ENCODE measurements at regions not wholly inside any gene's neighbourhood (a gene's known extent, or its start where the extent isn't known, plus 50 kb on each side); places are given as distances from the start of the nearest gene placed in this dataset.

DNA sequence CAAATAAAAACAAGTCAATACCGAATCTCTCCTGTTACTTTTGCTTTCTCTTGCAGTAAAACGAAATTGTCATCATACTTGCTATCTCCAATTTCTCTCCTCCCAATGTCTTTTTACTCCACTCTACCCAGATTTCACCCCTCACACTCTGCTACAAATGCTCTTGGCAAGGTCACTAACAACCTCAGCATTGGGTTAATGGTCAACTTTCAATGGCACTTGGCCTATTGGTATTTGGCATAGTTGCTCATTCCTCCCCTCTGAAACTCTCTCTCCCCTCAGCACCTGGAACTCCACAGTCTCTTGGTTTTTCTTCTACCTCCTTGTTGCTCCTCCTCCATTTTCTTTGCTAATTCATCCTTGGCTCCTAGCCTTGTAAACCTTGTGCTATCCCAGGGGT lies 367.3 kb downstream of the PTPRU start:
- no peaks in the 10 kb centered on the region for H3K27me3 ChIP-seq (ENCODE audit: control insufficient read depth, insufficient read depth, low read length)
- no peak overlapping the region for H3K27ac ChIP-seq (ENCODE audit: low read length)
- peaks cover 24% of the 10 kb centered on the region for H3K9me3 ChIP-seq (ENCODE audit: control insufficient read depth, low read depth, low read length)
- no peaks in the 10 kb centered on the region for H3K4me1 ChIP-seq (ENCODE audit: control insufficient read depth, low read depth, low read length)
- no peaks in the 10 kb centered on the region for H3K36me3 ChIP-seq (ENCODE audit: control insufficient read depth, low read depth, low read length)
- H3K9ac ChIP-seq (ENCODE audit: low read length) = no peak overlapping the region
- no peak overlapping the region for H3K4me3 ChIP-seq (ENCODE audit: low read length)

- Histone ChIP-seq H3K9me3 (ENCODE audit: control insufficient read depth, low read depth, low read length) (peaks cover 12% of the 10 kb centered on the region), H3K27ac (ENCODE audit: low read length) (no peak overlapping the region), H3K4me1 (ENCODE audit: control insufficient read depth, low read depth, low read length) (no peaks in the 10 kb centered on the region), H3K36me3 (ENCODE audit: control insufficient read depth, low read depth, low read length) (no peaks in the 10 kb centered on the region), H3K9ac (ENCODE audit: low read length) (no peak overlapping the region), H3K4me3 (ENCODE audit: low read length) (no peak overlapping the region), H3K27me3 (ENCODE audit: control insufficient read depth, insufficient read depth, low read length) (no peaks in the 10 kb centered on the region)
These were observed 365.9 kb downstream of the PTPRU start for GRCh38 chr1:29602203-29602602.

GRCh38 chr1:29601021-29601420 lies 364.7 kb downstream of the PTPRU start:
- H3K27ac ChIP-seq (ENCODE audit: low read length) = no peak overlapping the region

GRCh38 chr1:29599826-29600225 lies 363.5 kb downstream of the PTPRU start:
- H3K36me3 ChIP-seq (ENCODE audit: control insufficient read depth, low read depth, low read length) = no peaks in the 10 kb centered on the region
- H3K9me3 ChIP-seq (ENCODE audit: control insufficient read depth, low read depth, low read length) = no peaks in the 10 kb centered on the region
- H3K9ac ChIP-seq (ENCODE audit: low read length) = no peak overlapping the region
- no peaks in the 10 kb centered on the region for H3K4me1 ChIP-seq (ENCODE audit: control insufficient read depth, low read depth, low read length)
- H3K4me3 ChIP-seq (ENCODE audit: low read length) = no peak overlapping the region
- H3K27ac ChIP-seq (ENCODE audit: low read length) = no peak overlapping the region
- no peaks in the 10 kb centered on the region for H3K27me3 ChIP-seq (ENCODE audit: control insufficient read depth, insufficient read depth, low read length)

More at GRCh38 chr1:29601021-29601420, 364.7 kb downstream of the PTPRU start:
- no peaks in the 10 kb centered on the region for H3K27me3 ChIP-seq (ENCODE audit: control insufficient read depth, insufficient read depth, low read length)
- no peak overlapping the region for H3K9ac ChIP-seq (ENCODE audit: low read length)
- H3K4me3 ChIP-seq (ENCODE audit: low read length) = no peak overlapping the region
- H3K9me3 ChIP-seq (ENCODE audit: control insufficient read depth, low read depth, low read length) = peaks cover 6% of the 10 kb centered on the region
- no peaks in the 10 kb centered on the region for H3K36me3 ChIP-seq (ENCODE audit: control insufficient read depth, low read depth, low read length)
- no peaks in the 10 kb centered on the region for H3K4me1 ChIP-seq (ENCODE audit: control insufficient read depth, low read depth, low read length)

DNA sequence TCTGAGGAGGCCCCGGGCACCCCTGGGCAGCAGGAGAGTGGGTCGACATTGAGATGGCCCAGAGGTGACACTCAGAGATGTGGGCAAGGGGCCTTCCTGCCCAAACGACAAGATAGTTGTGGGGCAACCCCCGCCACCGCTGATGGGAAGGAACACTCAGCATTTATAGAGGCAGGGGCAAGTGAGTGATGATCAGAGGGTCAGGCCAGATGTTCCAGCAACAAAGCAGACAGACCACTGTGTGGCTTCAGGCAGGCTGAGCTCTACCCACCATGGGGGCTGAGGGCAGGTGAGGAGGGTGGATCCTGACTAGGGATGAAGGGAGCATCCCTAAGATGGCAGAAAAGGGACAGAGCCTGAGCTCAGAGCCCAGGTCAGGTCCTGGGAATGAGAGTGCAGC lies 362.7 kb downstream of the PTPRU start:
- H3K27me3 ChIP-seq (ENCODE audit: control insufficient read depth, insufficient read depth, low read length) = no peaks in the 10 kb centered on the region
- H3K9me3 ChIP-seq (ENCODE audit: control insufficient read depth, low read depth, low read length) = no peaks in the 10 kb centered on the region
- no peaks in the 10 kb centered on the region for H3K4me1 ChIP-seq (ENCODE audit: control insufficient read depth, low read depth, low read length)
- H3K27ac ChIP-seq (ENCODE audit: low read length) = no peak overlapping the region
- no peak overlapping the region for H3K4me3 ChIP-seq (ENCODE audit: low read length)
- no peaks in the 10 kb centered on the region for H3K36me3 ChIP-seq (ENCODE audit: control insufficient read depth, low read depth, low read length)
- H3K9ac ChIP-seq (ENCODE audit: low read length) = no peak overlapping the region

DNA sequence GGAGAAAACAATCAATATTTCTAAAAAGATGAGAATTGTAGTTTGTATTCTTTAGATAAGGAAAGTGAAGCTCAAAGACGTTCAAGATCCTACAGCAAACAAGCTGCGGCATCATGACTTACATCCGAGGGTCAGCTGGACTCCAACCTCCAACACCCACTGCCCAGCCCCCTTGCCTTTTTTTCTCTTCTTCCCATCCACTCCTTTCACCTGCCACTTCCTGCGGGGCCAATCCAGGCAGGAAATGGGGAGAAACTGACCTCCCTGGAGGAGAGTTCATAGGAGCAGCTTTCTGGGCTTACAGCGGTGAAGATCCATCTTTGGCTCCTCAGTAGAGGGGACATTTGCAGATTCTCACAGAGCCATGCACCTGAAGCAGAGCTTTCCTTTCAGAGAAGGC lies 361.5 kb downstream of the PTPRU start:
- Histone ChIP-seq H3K27ac (ENCODE audit: low read length) (no peak overlapping the region), H3K4me3 (ENCODE audit: low read length) (no peak overlapping the region), H3K9me3 (ENCODE audit: control insufficient read depth, low read depth, low read length) (no peaks in the 10 kb centered on the region), H3K36me3 (ENCODE audit: control insufficient read depth, low read depth, low read length) (no peaks in the 10 kb centered on the region), H3K27me3 (ENCODE audit: control insufficient read depth, insufficient read depth, low read length) (no peaks in the 10 kb centered on the region), H3K9ac (ENCODE audit: low read length) (no peak overlapping the region), H3K4me1 (ENCODE audit: control insufficient read depth, low read depth, low read length) (no peaks in the 10 kb centered on the region)

- no peak overlapping the region for H3K27ac ChIP-seq (ENCODE audit: low read length)
- H3K4me1 ChIP-seq (ENCODE audit: control insufficient read depth, low read depth, low read length) = no peaks in the 10 kb centered on the region
- H3K36me3 ChIP-seq (ENCODE audit: control insufficient read depth, low read depth, low read length) = no peaks in the 10 kb centered on the region
- no peak overlapping the region for H3K4me3 ChIP-seq (ENCODE audit: low read length)
- no peaks in the 10 kb centered on the region for H3K9me3 ChIP-seq (ENCODE audit: control insufficient read depth, low read depth, low read length)
- no peak overlapping the region for H3K9ac ChIP-seq (ENCODE audit: low read length)
- H3K27me3 ChIP-seq (ENCODE audit: control insufficient read depth, insufficient read depth, low read length) = no peaks in the 10 kb centered on the region
These were observed 357.5 kb downstream of the PTPRU start for GRCh38 chr1:29593601-29594382.

- H3K9me3 ChIP-seq (ENCODE audit: control insufficient read depth, low read depth, low read length) = no peaks in the 10 kb centered on the region
- no peaks in the 10 kb centered on the region for H3K4me1 ChIP-seq (ENCODE audit: control insufficient read depth, low read depth, low read length)
- no peak overlapping the region for H3K4me3 ChIP-seq (ENCODE audit: low read length)
- no peak overlapping the region for H3K27ac ChIP-seq (ENCODE audit: low read length)
- H3K27me3 ChIP-seq (ENCODE audit: control insufficient read depth, insufficient read depth, low read length) = no peaks in the 10 kb centered on the region
- no peak overlapping the region for H3K9ac ChIP-seq (ENCODE audit: low read length)
- no peaks in the 10 kb centered on the region for H3K36me3 ChIP-seq (ENCODE audit: control insufficient read depth, low read depth, low read length)
These were observed 356.4 kb downstream of the PTPRU start for GRCh38 chr1:29592731-29593130.

DNA sequence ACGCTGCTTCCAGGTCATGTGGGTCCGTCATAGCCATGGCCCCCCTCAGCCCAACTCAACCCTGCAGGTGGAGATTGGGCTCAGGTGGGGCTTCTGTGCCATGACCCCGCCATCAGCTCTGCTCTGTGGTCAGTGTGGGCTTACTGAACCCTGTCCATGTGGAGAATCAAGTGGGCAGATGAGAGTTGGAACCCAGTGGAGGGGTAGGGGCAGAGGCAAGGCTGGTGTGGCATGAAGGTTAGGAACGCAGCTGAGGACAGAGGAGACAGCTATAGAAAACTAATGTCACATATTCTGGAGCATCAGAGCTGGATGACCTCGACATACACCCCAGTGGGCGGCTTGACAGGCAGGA lies 355.9 kb downstream of the PTPRU start:
- Histone ChIP-seq H3K9ac (ENCODE audit: low read length) (no peak overlapping the region), H3K27me3 (ENCODE audit: control insufficient read depth, insufficient read depth, low read length) (no peaks in the 10 kb centered on the region), H3K4me3 (ENCODE audit: low read length) (no peak overlapping the region), H3K27ac (ENCODE audit: low read length) (no peak overlapping the region), H3K36me3 (ENCODE audit: control insufficient read depth, low read depth, low read length) (no peaks in the 10 kb centered on the region), H3K9me3 (ENCODE audit: control insufficient read depth, low read depth, low read length) (no peaks in the 10 kb centered on the region), H3K4me1 (ENCODE audit: control insufficient read depth, low read depth, low read length) (no peaks in the 10 kb centered on the region)

DNA sequence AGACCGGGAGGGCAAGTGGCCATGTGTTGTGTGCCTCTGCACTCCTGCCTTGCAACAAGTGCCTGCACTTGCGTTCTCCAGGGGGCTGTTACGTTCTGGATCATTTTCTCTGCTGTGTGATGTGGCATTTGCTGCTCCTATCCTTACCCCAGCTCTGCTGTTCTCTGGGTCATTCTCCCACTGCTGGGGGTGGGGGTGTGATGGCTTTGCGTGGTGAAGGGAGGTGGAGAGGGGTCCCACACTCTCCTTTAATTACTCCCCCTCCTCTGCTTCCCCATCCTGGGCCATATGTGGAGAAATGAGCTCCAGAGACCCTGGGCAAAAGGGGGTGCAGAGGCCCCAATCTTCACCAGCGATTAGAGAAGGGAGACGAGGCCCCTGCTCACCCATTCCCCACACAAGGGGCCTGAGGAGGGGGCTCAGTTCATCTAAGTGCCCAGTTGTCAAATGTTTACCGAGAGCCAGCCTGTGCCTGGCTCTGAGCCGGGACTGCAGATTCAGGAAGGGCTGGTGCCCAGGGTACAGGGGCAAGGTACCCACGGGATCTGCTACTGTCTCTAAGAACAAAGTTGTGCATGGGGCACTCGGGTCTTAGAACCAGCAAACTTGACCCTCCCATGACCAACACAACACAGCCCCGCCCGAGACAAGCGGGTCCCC lies 355.4 kb downstream of the PTPRU start:
- no peak overlapping the region for H3K4me3 ChIP-seq (ENCODE audit: low read length)
- no peaks in the 10 kb centered on the region for H3K36me3 ChIP-seq (ENCODE audit: control insufficient read depth, low read depth, low read length)
- no peak overlapping the region for H3K9ac ChIP-seq (ENCODE audit: low read length)
- H3K4me1 ChIP-seq (ENCODE audit: control insufficient read depth, low read depth, low read length) = no peaks in the 10 kb centered on the region
- H3K27me3 ChIP-seq (ENCODE audit: control insufficient read depth, insufficient read depth, low read length) = no peaks in the 10 kb centered on the region
- H3K27ac ChIP-seq (ENCODE audit: low read length) = no peak overlapping the region
- H3K9me3 ChIP-seq (ENCODE audit: control insufficient read depth, low read depth, low read length) = no peaks in the 10 kb centered on the region

- Histone ChIP-seq H3K36me3 (ENCODE audit: control insufficient read depth, low read depth, low read length) (no peaks in the 10 kb centered on the region), H3K9me3 (ENCODE audit: control insufficient read depth, low read depth, low read length) (no peaks in the 10 kb centered on the region), H3K27ac (ENCODE audit: low read length) (no peak overlapping the region), H3K27me3 (ENCODE audit: control insufficient read depth, insufficient read depth, low read length) (no peaks in the 10 kb centered on the region), H3K9ac (ENCODE audit: low read length) (no peak overlapping the region), H3K4me3 (ENCODE audit: low read length) (no peak overlapping the region), H3K4me1 (ENCODE audit: control insufficient read depth, low read depth, low read length) (no peaks in the 10 kb centered on the region)
These were observed 354.6 kb downstream of the PTPRU start for GRCh38 chr1:29590583-29591565.

All from iPS-18a (cell line).